Panc1 (cell line): ENCODE measurements at regions not wholly inside any gene's neighbourhood (a gene's known extent, or its start where the extent isn't known, plus 50 kb on each side); places are given as distances from the start of the nearest gene placed in this dataset.

Experiments used
- CTCF ChIP-seq: fragments of 450-650 bp; IDR thresholded peaks from 2 replicates; pipeline ENCODE4 v1.5.1; 2017; ENCODE audit warnings: mild to moderate bottlenecking
- POLR2AphosphoS5 ChIP-seq: IDR thresholded peaks from 2 replicates; pipeline ENCODE4 v1.6.1; 2012; ENCODE audit warnings: mild to moderate bottlenecking, low read depth, low read length, moderate library complexity
- TF ChIP-seq, protein P1 (sequence below), 2 experiments: IDR thresholded peaks; 2 replicates each; pipeline ENCODE4 v1.6.1; 2011 to 2012; ENCODE audit warnings: low read depth in 2 of 2, control low read depth in 1 of 2, low read length in 1 of 2, mild to moderate bottlenecking in 1 of 2, moderate library complexity in 1 of 2; ENCODE audit not compliant: insufficient read depth in 1 of 2

GRCh38 chr11:87675993-87676392 lies 499.2 kb downstream of the RAB38 start:
- TF ChIP-seq CTCF (no peak), POLR2AphosphoS5 (no peak)
- TF ChIP-seq, protein P1, sequence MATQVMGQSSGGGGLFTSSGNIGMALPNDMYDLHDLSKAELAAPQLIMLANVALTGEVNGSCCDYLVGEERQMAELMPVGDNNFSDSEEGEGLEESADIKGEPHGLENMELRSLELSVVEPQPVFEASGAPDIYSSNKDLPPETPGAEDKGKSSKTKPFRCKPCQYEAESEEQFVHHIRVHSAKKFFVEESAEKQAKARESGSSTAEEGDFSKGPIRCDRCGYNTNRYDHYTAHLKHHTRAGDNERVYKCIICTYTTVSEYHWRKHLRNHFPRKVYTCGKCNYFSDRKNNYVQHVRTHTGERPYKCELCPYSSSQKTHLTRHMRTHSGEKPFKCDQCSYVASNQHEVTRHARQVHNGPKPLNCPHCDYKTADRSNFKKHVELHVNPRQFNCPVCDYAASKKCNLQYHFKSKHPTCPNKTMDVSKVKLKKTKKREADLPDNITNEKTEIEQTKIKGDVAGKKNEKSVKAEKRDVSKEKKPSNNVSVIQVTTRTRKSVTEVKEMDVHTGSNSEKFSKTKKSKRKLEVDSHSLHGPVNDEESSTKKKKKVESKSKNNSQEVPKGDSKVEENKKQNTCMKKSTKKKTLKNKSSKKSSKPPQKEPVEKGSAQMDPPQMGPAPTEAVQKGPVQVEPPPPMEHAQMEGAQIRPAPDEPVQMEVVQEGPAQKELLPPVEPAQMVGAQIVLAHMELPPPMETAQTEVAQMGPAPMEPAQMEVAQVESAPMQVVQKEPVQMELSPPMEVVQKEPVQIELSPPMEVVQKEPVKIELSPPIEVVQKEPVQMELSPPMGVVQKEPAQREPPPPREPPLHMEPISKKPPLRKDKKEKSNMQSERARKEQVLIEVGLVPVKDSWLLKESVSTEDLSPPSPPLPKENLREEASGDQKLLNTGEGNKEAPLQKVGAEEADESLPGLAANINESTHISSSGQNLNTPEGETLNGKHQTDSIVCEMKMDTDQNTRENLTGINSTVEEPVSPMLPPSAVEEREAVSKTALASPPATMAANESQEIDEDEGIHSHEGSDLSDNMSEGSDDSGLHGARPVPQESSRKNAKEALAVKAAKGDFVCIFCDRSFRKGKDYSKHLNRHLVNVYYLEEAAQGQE (IDR thresholded peaks at IDR 0.05; ENCODE audit: insufficient read depth in 1 of 2, low read depth in 2 of 2, low read length in 1 of 2): no peak
